ENCODE measurements at regions not wholly inside any gene's neighbourhood (a gene's known extent, or its start where the extent isn't known, plus 50 kb on each side); places are given as distances from the start of the nearest gene placed in this dataset.
"Not testable (repeated sequence)": the region's sequence is repeated elsewhere in the genome, so short reads cannot be mapped to it uniquely, and the experiment has no call there.

DNA sequence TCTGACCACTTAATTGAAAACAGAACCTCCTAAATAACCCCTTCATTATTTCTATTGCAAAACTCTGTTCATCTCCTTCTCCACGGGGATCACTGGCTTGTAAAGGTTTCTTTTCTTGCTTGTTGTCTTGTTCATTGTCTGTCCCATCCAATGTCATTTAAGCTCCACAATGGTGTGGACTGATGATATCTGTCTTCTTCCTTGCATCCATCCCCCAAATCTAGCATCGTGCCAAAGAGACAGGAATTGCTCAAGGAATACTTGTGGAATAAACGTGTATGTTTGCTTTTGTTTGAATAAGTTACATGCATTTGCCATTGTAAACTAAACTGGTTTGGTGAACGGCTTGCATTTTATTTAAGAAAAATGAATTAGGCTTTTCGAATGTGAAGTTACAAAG lies 306.8 kb upstream of the POM121L12 start:
- TF ChIP-seq, protein P1, sequence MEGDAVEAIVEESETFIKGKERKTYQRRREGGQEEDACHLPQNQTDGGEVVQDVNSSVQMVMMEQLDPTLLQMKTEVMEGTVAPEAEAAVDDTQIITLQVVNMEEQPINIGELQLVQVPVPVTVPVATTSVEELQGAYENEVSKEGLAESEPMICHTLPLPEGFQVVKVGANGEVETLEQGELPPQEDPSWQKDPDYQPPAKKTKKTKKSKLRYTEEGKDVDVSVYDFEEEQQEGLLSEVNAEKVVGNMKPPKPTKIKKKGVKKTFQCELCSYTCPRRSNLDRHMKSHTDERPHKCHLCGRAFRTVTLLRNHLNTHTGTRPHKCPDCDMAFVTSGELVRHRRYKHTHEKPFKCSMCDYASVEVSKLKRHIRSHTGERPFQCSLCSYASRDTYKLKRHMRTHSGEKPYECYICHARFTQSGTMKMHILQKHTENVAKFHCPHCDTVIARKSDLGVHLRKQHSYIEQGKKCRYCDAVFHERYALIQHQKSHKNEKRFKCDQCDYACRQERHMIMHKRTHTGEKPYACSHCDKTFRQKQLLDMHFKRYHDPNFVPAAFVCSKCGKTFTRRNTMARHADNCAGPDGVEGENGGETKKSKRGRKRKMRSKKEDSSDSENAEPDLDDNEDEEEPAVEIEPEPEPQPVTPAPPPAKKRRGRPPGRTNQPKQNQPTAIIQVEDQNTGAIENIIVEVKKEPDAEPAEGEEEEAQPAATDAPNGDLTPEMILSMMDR (conservative IDR thresholded peaks at IDR 0.05) = not testable (repeated sequence)
- TF ChIP-seq EZH2 (IDR thresholded peaks at IDR 0.05; ENCODE audit: low read depth) = not testable (repeated sequence)
